ENCODE measurements at regions not wholly inside any gene's neighbourhood (a gene's known extent, or its start where the extent isn't known, plus 50 kb on each side); places are given as distances from the start of the nearest gene placed in this dataset.

GRCh38 chr13:55229906-55230569, 1910.7 kb upstream of the PRR20A start:
- Histone ChIP-seq H3K4me3 (ENCODE audit: low read length) (no peak overlapping the region), H3K27ac (ENCODE audit: low read length) (no peak overlapping the region), H3K27me3 (ENCODE audit: control insufficient read depth, insufficient read depth, low read length) (no peaks in the 10 kb centered on the region), H3K4me1 (ENCODE audit: control insufficient read depth, insufficient read depth, low read length) (peaks cover 1% of the 10 kb centered on the region; the same call in 1 of the 2 replicates), H3K9me3 (ENCODE audit: control insufficient read depth, insufficient read depth, low read length) (no peaks in the 10 kb centered on the region), H3K36me3 (ENCODE audit: control insufficient read depth, insufficient read depth, low read length) (no peaks in the 10 kb centered on the region)
- no CpG with 5 or more reads among the region's 4 CpGs for WGBS (ENCODE audit: insufficient coverage, insufficient read length)
- no peak for DNase-seq (ENCODE audit: low read depth, low spot score)

- Histone ChIP-seq H3K27ac (ENCODE audit: low read length) (no peak overlapping the region), H3K27me3 (ENCODE audit: control insufficient read depth, insufficient read depth, low read length) (no peaks in the 10 kb centered on the region), H3K4me3 (ENCODE audit: low read length) (no peak overlapping the region), H3K4me1 (ENCODE audit: control insufficient read depth, insufficient read depth, low read length) (peaks cover 1% of the 10 kb centered on the region; the same call in 1 of the 2 replicates), H3K36me3 (ENCODE audit: control insufficient read depth, insufficient read depth, low read length) (no peaks in the 10 kb centered on the region), H3K9me3 (ENCODE audit: control insufficient read depth, insufficient read depth, low read length) (no peaks in the 10 kb centered on the region)
- no peak for DNase-seq (ENCODE audit: low read depth, low spot score)
- WGBS (ENCODE audit: insufficient coverage, insufficient read length) = no CpG with 5 or more reads among the region's 3 CpGs
These were observed 1910.2 kb upstream of the PRR20A start for GRCh38 chr13:55230570-55230908.

DNA sequence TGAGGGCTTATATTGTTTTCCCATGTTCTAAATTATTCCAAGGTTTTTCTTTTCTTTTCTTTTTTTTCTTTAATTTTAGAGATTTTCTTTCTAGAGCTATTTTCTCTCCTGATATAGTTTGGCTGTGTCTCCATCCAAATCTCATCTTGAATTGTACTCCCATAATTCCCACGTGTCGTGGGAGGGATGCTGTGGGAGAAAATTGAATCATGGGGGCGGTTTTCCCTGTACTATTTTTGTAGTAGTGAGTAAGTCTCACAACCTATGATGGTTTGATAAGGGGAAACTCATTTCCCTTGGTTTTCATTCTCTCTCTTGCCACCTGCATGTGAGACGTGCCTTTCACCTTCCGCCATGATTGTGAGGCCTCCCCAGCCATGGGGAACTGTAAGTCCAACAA, 1906.4 kb upstream of the PRR20A start:
- H3K27me3 ChIP-seq (ENCODE audit: control insufficient read depth, insufficient read depth, low read length) = no peaks in the 10 kb centered on the region
- no peak overlapping the region for H3K4me3 ChIP-seq (ENCODE audit: low read length)
- no peaks in the 10 kb centered on the region for H3K9me3 ChIP-seq (ENCODE audit: control insufficient read depth, insufficient read depth, low read length)
- no peak for DNase-seq (ENCODE audit: low read depth, low spot score)
- WGBS (ENCODE audit: insufficient coverage, insufficient read length) = no CpG with 5 or more reads among the region's 5 CpGs
- H3K27ac ChIP-seq (ENCODE audit: low read length) = no peak overlapping the region
- H3K36me3 ChIP-seq (ENCODE audit: control insufficient read depth, insufficient read depth, low read length) = no peaks in the 10 kb centered on the region
- H3K4me1 ChIP-seq (ENCODE audit: control insufficient read depth, insufficient read depth, low read length) = peaks cover 1% of the 10 kb centered on the region; the same call in 1 of the 2 replicates

- Histone ChIP-seq H3K36me3 (ENCODE audit: control insufficient read depth, insufficient read depth, low read length) (no peaks in the 10 kb centered on the region), H3K4me1 (ENCODE audit: control insufficient read depth, insufficient read depth, low read length) (no peaks in the 10 kb centered on the region), H3K4me3 (ENCODE audit: low read length) (no peak overlapping the region), H3K27ac (ENCODE audit: low read length) (no peak overlapping the region), H3K9me3 (ENCODE audit: control insufficient read depth, insufficient read depth, low read length) (no peaks in the 10 kb centered on the region), H3K27me3 (ENCODE audit: control insufficient read depth, insufficient read depth, low read length) (no peaks in the 10 kb centered on the region)
- WGBS (ENCODE audit: insufficient coverage, insufficient read length) = no CpG with 5 or more reads among the region's 4 CpGs
- peak; percentile 82 for DNase-seq (ENCODE audit: low read depth, low spot score)
These were observed 1895.6 kb upstream of the PRR20A start for GRCh38 chr13:55245005-55245644.

- no CpG with 5 or more reads among the region's 6 CpGs for WGBS (ENCODE audit: insufficient coverage, insufficient read length)
- no peaks in the 10 kb centered on the region for H3K9me3 ChIP-seq (ENCODE audit: control insufficient read depth, insufficient read depth, low read length)
- no peak overlapping the region for H3K4me3 ChIP-seq (ENCODE audit: low read length)
- no peak for DNase-seq (ENCODE audit: low read depth, low spot score)
- H3K36me3 ChIP-seq (ENCODE audit: control insufficient read depth, insufficient read depth, low read length) = no peaks in the 10 kb centered on the region
- H3K27ac ChIP-seq (ENCODE audit: low read length) = no peak overlapping the region
- H3K27me3 ChIP-seq (ENCODE audit: control insufficient read depth, insufficient read depth, low read length) = no peaks in the 10 kb centered on the region
- no peaks in the 10 kb centered on the region for H3K4me1 ChIP-seq (ENCODE audit: control insufficient read depth, insufficient read depth, low read length)
These were observed 1885.5 kb upstream of the PRR20A start for GRCh38 chr13:55255236-55255635.

- Histone ChIP-seq H3K9me3 (ENCODE audit: control insufficient read depth, insufficient read depth, low read length) (no peaks in the 10 kb centered on the region), H3K27me3 (ENCODE audit: control insufficient read depth, insufficient read depth, low read length) (no peaks in the 10 kb centered on the region), H3K4me3 (ENCODE audit: low read length) (no peak overlapping the region), H3K27ac (ENCODE audit: low read length) (no peak overlapping the region), H3K36me3 (ENCODE audit: control insufficient read depth, insufficient read depth, low read length) (no peaks in the 10 kb centered on the region), H3K4me1 (ENCODE audit: control insufficient read depth, insufficient read depth, low read length) (no peaks in the 10 kb centered on the region; the same call in 1 of the 2 replicates)
- DNase-seq (ENCODE audit: low read depth, low spot score) = no peak
- no CpG with 5 or more reads among the region's 1 CpG for WGBS (ENCODE audit: insufficient coverage, insufficient read length)
These were observed 1877.7 kb upstream of the PRR20A start for GRCh38 chr13:55263045-55263444.

- no peak overlapping the region for H3K27ac ChIP-seq (ENCODE audit: low read length)
- no CpG with 5 or more reads among the region's 2 CpGs for WGBS (ENCODE audit: insufficient coverage, insufficient read length)
- H3K9me3 ChIP-seq (ENCODE audit: control insufficient read depth, insufficient read depth, low read length) = no peaks in the 10 kb centered on the region
- no peak overlapping the region for H3K4me3 ChIP-seq (ENCODE audit: low read length)
- no peaks in the 10 kb centered on the region for H3K36me3 ChIP-seq (ENCODE audit: control insufficient read depth, insufficient read depth, low read length)
- H3K4me1 ChIP-seq (ENCODE audit: control insufficient read depth, insufficient read depth, low read length) = no peaks in the 10 kb centered on the region; the same call in 1 of the 2 replicates
- no peak for DNase-seq (ENCODE audit: low read depth, low spot score)
- H3K27me3 ChIP-seq (ENCODE audit: control insufficient read depth, insufficient read depth, low read length) = no peaks in the 10 kb centered on the region
These were observed 1874.1 kb upstream of the PRR20A start for GRCh38 chr13:55266644-55267043.

GRCh38 chr13:55298201-55298600, 1842.5 kb upstream of the PRR20A start:
- no peaks in the 10 kb centered on the region for H3K27me3 ChIP-seq (ENCODE audit: control insufficient read depth, insufficient read depth, low read length)
- no peak for DNase-seq (ENCODE audit: low read depth, low spot score)

DNA sequence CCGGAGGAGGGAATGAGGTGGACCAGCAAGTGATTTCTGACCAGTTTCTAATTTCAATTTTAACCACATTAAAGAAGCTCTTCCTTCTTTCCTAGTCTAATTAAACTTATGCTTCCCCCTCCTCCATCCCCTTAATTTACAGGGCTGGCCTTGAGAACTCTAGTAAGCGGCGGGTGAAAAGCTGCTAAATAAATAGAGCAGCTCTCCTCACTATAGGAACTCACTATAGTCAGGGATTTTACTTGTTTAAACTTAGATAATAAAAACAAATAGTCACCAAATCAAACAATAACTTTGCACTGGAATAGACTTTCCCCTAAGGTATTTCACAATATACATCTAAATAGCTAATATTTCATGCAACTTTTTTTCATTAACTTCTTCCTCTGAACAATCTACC, 1838.2 kb upstream of the PRR20A start:
- DNase-seq (ENCODE audit: low read depth, low spot score) = no peak
- H3K36me3 ChIP-seq (ENCODE audit: control insufficient read depth, insufficient read depth, low read length) = no peaks in the 10 kb centered on the region
- no peak overlapping the region for H3K4me3 ChIP-seq (ENCODE audit: low read length)
- no peaks in the 10 kb centered on the region for H3K27me3 ChIP-seq (ENCODE audit: control insufficient read depth, insufficient read depth, low read length)
- no peak overlapping the region for H3K27ac ChIP-seq (ENCODE audit: low read length)
- WGBS (ENCODE audit: insufficient coverage, insufficient read length) = no CpG with 5 or more reads among the region's 3 CpGs
- H3K4me1 ChIP-seq (ENCODE audit: control insufficient read depth, insufficient read depth, low read length) = no peaks in the 10 kb centered on the region
- H3K9me3 ChIP-seq (ENCODE audit: control insufficient read depth, insufficient read depth, low read length) = no peaks in the 10 kb centered on the region

More at GRCh38 chr13:55298201-55298600, 1842.5 kb upstream of the PRR20A start:
- H3K4me3 ChIP-seq (ENCODE audit: low read length) = no peak overlapping the region
- no peak overlapping the region for H3K27ac ChIP-seq (ENCODE audit: low read length)
- WGBS (ENCODE audit: insufficient coverage, insufficient read length) = no CpG with 5 or more reads among the region's 1 CpG
- no peaks in the 10 kb centered on the region for H3K9me3 ChIP-seq (ENCODE audit: control insufficient read depth, insufficient read depth, low read length)
- no peaks in the 10 kb centered on the region for H3K4me1 ChIP-seq (ENCODE audit: control insufficient read depth, insufficient read depth, low read length)
- H3K36me3 ChIP-seq (ENCODE audit: control insufficient read depth, insufficient read depth, low read length) = no peaks in the 10 kb centered on the region

GRCh38 chr13:55307909-55308308, 1832.8 kb upstream of the PRR20A start:
- Histone ChIP-seq H3K36me3 (ENCODE audit: control insufficient read depth, insufficient read depth, low read length) (no peaks in the 10 kb centered on the region), H3K4me1 (ENCODE audit: control insufficient read depth, insufficient read depth, low read length) (no peaks in the 10 kb centered on the region), H3K4me3 (ENCODE audit: low read length) (no peak overlapping the region), H3K27ac (ENCODE audit: low read length) (no peak overlapping the region), H3K9me3 (ENCODE audit: control insufficient read depth, insufficient read depth, low read length) (no peaks in the 10 kb centered on the region), H3K27me3 (ENCODE audit: control insufficient read depth, insufficient read depth, low read length) (no peaks in the 10 kb centered on the region)
- no peak for DNase-seq (ENCODE audit: low read depth, low spot score)
- no CpG with 5 or more reads among the region's 3 CpGs for WGBS (ENCODE audit: insufficient coverage, insufficient read length)

- no CpG with 5 or more reads among the region's 3 CpGs for WGBS (ENCODE audit: insufficient coverage, insufficient read length)
- no peak overlapping the region for H3K27ac ChIP-seq (ENCODE audit: low read length)
- no peaks in the 10 kb centered on the region for H3K4me1 ChIP-seq (ENCODE audit: control insufficient read depth, insufficient read depth, low read length)
- no peaks in the 10 kb centered on the region for H3K27me3 ChIP-seq (ENCODE audit: control insufficient read depth, insufficient read depth, low read length)
- H3K9me3 ChIP-seq (ENCODE audit: control insufficient read depth, insufficient read depth, low read length) = no peaks in the 10 kb centered on the region
- no peaks in the 10 kb centered on the region for H3K36me3 ChIP-seq (ENCODE audit: control insufficient read depth, insufficient read depth, low read length)
- H3K4me3 ChIP-seq (ENCODE audit: low read length) = no peak overlapping the region
- DNase-seq (ENCODE audit: low read depth, low spot score) = no peak
These were observed 1798.8 kb upstream of the PRR20A start for GRCh38 chr13:55341891-55342290.
